ENCODE measurements at regions not wholly inside any gene's neighbourhood (a gene's known extent, or its start where the extent isn't known, plus 50 kb on each side); places are given as distances from the start of the nearest gene placed in this dataset.

DNA sequence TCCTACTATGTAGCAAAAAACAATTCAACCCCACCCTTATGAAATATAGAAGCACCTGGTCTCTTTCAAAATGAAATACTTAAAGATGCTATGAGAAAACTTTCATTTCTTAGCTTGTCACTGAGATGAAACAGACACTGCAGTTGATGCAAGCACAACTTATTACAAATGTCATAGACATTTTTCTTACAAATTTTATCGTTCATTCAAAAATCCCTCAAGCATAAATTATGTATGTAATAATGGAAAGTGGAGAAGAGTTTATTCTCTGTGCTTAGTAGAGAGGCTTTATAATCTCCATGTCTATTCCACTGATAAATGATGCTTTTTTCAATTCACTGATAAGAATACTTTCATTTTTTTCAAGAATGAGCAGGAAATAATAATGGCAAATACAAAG, 1943.9 kb upstream of the IGFBP7 start:
- TF ChIP-seq CTCF (IDR thresholded peaks at IDR 0.05): no peak

DNA sequence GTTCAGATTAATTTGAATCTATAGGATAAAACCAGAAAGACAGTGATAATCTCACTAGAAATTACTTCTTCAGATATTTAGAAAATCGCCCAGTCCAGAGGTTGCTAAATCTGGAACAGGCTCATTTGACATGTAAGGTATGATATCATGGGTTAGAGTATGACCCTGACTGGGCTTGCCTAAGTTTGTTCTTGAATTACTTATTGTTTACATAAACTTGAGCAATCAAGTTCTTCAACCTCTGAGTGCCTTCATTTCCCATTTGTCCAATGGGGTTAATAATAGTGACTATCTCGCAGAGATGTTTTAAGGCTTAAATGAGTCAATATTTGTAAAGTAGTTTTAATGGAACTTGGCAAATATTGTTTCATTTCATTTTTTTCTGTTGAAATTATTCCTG, 1947.6 kb upstream of the IGFBP7 start:
- no peak for TF ChIP-seq CTCF (IDR thresholded peaks at IDR 0.05)

DNA sequence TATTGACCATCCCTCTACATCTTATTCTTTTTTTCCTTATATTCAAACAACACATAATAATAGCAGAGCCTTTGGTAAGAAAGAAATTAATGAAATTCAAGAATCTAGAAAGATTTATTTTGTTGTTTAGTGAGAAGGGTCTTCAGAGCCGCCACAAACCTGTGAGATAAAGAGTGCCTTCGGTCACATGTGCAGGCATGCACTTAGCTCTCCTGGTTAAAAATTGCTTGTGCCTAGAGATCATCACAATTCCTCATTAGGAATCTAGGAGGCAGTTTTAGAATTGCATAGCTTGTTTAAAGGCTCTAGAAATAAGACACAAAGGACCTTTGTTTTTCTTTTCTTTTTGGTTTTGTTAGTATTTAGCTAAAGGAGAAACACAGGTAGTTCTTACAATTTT, 1948.4 kb upstream of the IGFBP7 start:
- TF ChIP-seq CTCF (IDR thresholded peaks at IDR 0.05): no peak

GRCh38 chr4:59060002-59060846, 1950.0 kb upstream of the IGFBP7 start:
- TF ChIP-seq CTCF (IDR thresholded peaks at IDR 0.05): no peak

DNA sequence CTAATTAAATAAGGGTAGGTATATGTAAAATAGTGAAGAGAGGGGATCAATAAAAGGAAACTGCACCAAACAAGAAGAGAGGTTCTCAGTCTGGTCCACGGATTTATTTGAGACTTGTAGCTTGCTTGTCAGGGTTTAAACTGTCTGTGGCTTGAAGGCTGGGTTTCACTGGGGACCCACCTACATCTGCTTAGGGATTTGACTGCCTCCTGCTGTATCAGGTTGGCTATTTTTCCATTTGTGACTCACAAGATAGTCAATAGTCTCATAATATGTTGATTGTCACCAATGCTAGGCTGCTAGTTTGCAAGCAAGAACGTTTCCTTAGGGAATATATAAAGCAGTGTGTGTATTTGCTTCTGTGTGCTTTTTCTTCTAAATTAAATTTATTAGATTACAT, 1950.7 kb upstream of the IGFBP7 start:
- TF ChIP-seq CTCF (IDR thresholded peaks at IDR 0.05): no peak

DNA sequence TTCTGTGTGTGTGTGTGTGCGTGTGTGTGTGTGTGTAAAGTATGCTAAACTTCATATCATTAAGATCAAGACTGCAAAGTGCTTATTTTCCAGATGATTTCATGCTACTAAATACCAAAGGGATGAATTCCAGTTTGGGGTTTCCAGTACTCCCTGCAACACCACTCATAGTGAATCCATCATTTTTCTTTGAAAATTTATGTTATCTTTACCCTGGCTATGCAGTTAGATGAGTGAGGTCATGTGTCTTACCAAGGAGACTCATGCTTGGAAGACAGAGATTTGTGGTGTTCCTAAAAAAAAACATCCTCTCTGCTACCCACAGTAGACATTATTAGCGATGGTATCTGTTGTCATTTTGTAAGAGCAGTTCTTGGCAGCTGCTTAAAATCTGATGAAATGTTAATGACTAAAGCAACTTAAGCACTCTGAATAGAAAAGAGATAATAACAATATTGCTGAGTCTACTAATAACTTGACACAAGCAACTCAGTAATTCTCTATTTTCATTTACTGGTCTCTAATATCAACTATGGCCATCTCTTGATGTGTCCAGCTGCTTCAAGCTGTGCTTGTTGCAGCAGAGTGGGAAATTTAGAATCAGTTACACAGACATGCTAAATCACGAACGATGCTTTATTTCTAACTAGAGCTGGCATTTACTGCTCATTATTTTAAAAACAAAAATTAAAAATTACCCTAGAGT, 1953.0 kb upstream of the IGFBP7 start:
- no peak for TF ChIP-seq CTCF (IDR thresholded peaks at IDR 0.05)

DNA sequence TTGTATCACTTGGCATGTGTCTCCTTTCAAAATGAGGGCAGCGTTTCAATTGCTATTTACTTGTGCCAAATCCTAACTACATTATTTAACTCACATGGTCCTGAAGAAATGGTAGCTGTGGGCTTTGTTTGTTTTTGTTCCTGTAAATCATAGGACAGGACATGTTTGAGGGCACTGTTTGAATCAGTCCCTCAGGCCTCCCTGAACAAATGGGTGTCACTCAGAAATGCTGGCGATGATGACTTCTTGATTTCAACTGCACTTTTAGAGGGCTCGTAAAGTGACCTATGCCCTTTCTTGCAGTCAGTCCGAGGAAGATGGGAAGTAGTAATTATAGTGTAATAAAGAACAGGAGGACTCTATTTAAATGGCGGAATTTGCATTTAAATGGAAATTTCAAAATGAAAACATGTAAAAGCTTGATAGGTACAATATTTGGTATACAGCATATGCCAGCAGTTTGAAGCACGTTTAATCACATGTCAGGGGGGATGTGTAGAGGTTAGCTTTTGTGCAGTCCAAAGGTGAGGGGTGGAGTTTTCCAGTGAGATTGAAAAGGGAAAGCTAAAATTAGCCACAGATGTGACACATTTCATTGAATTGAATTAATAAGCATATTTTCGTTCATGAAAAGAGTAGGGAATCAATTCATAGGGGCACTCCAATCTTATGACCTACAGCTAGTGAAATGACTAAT, 1958.7 kb upstream of the IGFBP7 start:
- TF ChIP-seq CTCF (IDR thresholded peaks at IDR 0.05): no peak
